Karpas-422 (cell line): ENCODE measurements at regions not wholly inside any gene's neighbourhood (a gene's known extent, or its start where the extent isn't known, plus 50 kb on each side); places are given as distances from the start of the nearest gene placed in this dataset.
"Not testable (repeated sequence)": the region's sequence is repeated elsewhere in the genome, so short reads cannot be mapped to it uniquely, and the experiment has no call there.

Experiments
- DNase-seq: peaks from one replicate; pipeline ENCODE4 v3.0.0-alpha.2; 2015
- H2AFZ ChIP-seq: fragments of 200-600 bp; sonication (generic); 2 replicates; pipeline ENCODE4 v1.6.1; 2014; ENCODE audit warnings: antibody characterized with exemption, low read length, mixed read lengths
- H3K27ac ChIP-seq: fragments of 200-600 bp; sonication (generic); 2 replicates; pipeline ENCODE4 v1.5.1; 2014; ENCODE audit warnings: mild to moderate bottlenecking, low read length, moderate library complexity
- H3K27me3 ChIP-seq: fragments of 200-600 bp; sonication (generic); 2 replicates; pipeline ENCODE4 v1.6.1; 2014; ENCODE audit warnings: low read length, mixed read lengths
- H3K36me3 ChIP-seq: fragments of 200-600 bp; sonication (generic); 2 replicates; pipeline ENCODE4 v1.6.1; 2014; ENCODE audit warnings: low read length, mixed read lengths; ENCODE audit not compliant: insufficient read depth
- H3K4me1 ChIP-seq: fragments of 200-600 bp; sonication (generic); 2 replicates; pipeline ENCODE4 v1.6.1; 2014; ENCODE audit warnings: mild to moderate bottlenecking, low read length, mixed read lengths
- H3K4me2 ChIP-seq: fragments of 200-600 bp; sonication (generic); 2 replicates; pipeline ENCODE4 v1.6.1; 2014; ENCODE audit warnings: low read length, low read depth, mild to moderate bottlenecking; ENCODE audit not compliant: poor library complexity, severe bottlenecking
- H3K4me3 ChIP-seq: fragments of 200-600 bp; sonication (generic); 2 replicates; pipeline ENCODE4 v1.5.1; 2014; ENCODE audit warnings: mild to moderate bottlenecking, antibody characterized with exemption, low read length, mixed read lengths
- H3K79me2 ChIP-seq: fragments of 200-600 bp; sonication (generic); 2 replicates; pipeline ENCODE4 v1.6.1; 2014; ENCODE audit warnings: mild to moderate bottlenecking, low read length, mixed read lengths
- H3K9ac ChIP-seq: fragments of 200-600 bp; sonication (generic); 2 replicates; pipeline ENCODE4 v1.6.0; 2014; ENCODE audit warnings: low read length
- H3K9me2 ChIP-seq: fragments of 200-600 bp; sonication (generic), shearing (Covaris generic); replicated peaks from 2 replicates; pipeline ENCODE4 v1.6.0; 2014; ENCODE audit warnings: mild to moderate bottlenecking, low read length, moderate library complexity; ENCODE audit not compliant: insufficient read depth
- H3K9me3 ChIP-seq: fragments of 300-700, 200-600 bp; sonication (generic); 2 replicates; pipeline ENCODE4 v1.6.1; 2014; ENCODE audit warnings: low read length, mixed read lengths
- H4K20me1 ChIP-seq: fragments of 200-600 bp; sonication (generic); 2 replicates; pipeline ENCODE4 v1.6.1; 2014; ENCODE audit warnings: mild to moderate bottlenecking, antibody characterized with exemption, low read length, low read depth; ENCODE audit not compliant: insufficient read depth

- Histone ChIP-seq H3K27ac (no peak overlapping the region), H3K9me2 (no peaks in the 10 kb centered on the region), H3K79me2 (no peaks in the 10 kb centered on the region), H3K36me3 (no peaks in the 10 kb centered on the region), H3K9me3 (no peaks in the 10 kb centered on the region), H3K9ac (no peak overlapping the region), H3K4me2 (no peak overlapping the region), H3K27me3 (no peaks in the 10 kb centered on the region), H2AFZ (no peak overlapping the region), H3K4me1 (no peaks in the 10 kb centered on the region), H3K4me3 (no peak overlapping the region), H4K20me1 (no peaks in the 10 kb centered on the region)
- DNase-seq: no peak
Measured at GRCh38 chr2:236833501-236834073, 252.1 kb upstream of the COPS8 start.

- no peak overlapping the region for H2AFZ ChIP-seq
- no peak overlapping the region for H3K9ac ChIP-seq
- H3K79me2 ChIP-seq: no peaks in the 10 kb centered on the region
- no peaks in the 10 kb centered on the region for H4K20me1 ChIP-seq
- no peaks in the 10 kb centered on the region for H3K27me3 ChIP-seq
- no peaks in the 10 kb centered on the region for H3K36me3 ChIP-seq
- no peaks in the 10 kb centered on the region for H3K4me1 ChIP-seq
- no peaks in the 10 kb centered on the region for H3K9me3 ChIP-seq
- no peak for DNase-seq
- no peak overlapping the region for H3K4me2 ChIP-seq
- no peak overlapping the region for H3K27ac ChIP-seq
- H3K9me2 ChIP-seq: no peaks in the 10 kb centered on the region
- no peak overlapping the region for H3K4me3 ChIP-seq
Measured at GRCh38 chr2:236834284-236834683, 251.4 kb upstream of the COPS8 start.

- Histone ChIP-seq H3K4me1 (no peaks in the 10 kb centered on the region), H3K4me3 (no peak overlapping the region), H3K27me3 (no peaks in the 10 kb centered on the region), H4K20me1 (no peaks in the 10 kb centered on the region), H3K4me2 (no peak overlapping the region), H3K9me3 (no peaks in the 10 kb centered on the region), H3K9me2 (no peaks in the 10 kb centered on the region), H3K36me3 (no peaks in the 10 kb centered on the region), H3K9ac (no peak overlapping the region), H2AFZ (no peak overlapping the region), H3K79me2 (no peaks in the 10 kb centered on the region), H3K27ac (no peak overlapping the region)
- DNase-seq: no peak
Measured at GRCh38 chr2:236835307-236836024, 250.2 kb upstream of the COPS8 start.

GRCh38 chr2:236836028-236836427 is 249.7 kb upstream of the COPS8 start:
- H3K27ac ChIP-seq, H3K4me3 ChIP-seq, H3K36me3 ChIP-seq, H3K4me2 ChIP-seq, H3K4me1 ChIP-seq, H3K9me2 ChIP-seq, H3K9ac ChIP-seq, DNase-seq, H3K27me3 ChIP-seq, H3K79me2 ChIP-seq, H2AFZ ChIP-seq, H3K9me3 ChIP-seq, H4K20me1 ChIP-seq: not testable (repeated sequence)

- no peaks in the 10 kb centered on the region for H3K36me3 ChIP-seq
- H3K9ac ChIP-seq: no peak overlapping the region
- H3K27ac ChIP-seq: no peak overlapping the region
- H3K79me2 ChIP-seq: no peaks in the 10 kb centered on the region
- H3K27me3 ChIP-seq: no peaks in the 10 kb centered on the region
- H3K4me1 ChIP-seq: no peaks in the 10 kb centered on the region
- H3K9me2 ChIP-seq: no peaks in the 10 kb centered on the region
- no peak overlapping the region for H3K4me3 ChIP-seq
- no peak overlapping the region for H2AFZ ChIP-seq
- no peaks in the 10 kb centered on the region for H4K20me1 ChIP-seq
- no peaks in the 10 kb centered on the region for H3K9me3 ChIP-seq
- DNase-seq: no peak
- H3K4me2 ChIP-seq: no peak overlapping the region
Measured at GRCh38 chr2:236840215-236840614, 245.5 kb upstream of the COPS8 start.

GRCh38 chr2:236840857-236841256 is 244.8 kb upstream of the COPS8 start:
- no peak overlapping the region for H2AFZ ChIP-seq
- H3K4me3 ChIP-seq: no peak overlapping the region
- H3K4me1 ChIP-seq: no peaks in the 10 kb centered on the region
- H3K27ac ChIP-seq: no peak overlapping the region
- no peaks in the 10 kb centered on the region for H3K36me3 ChIP-seq
- no peaks in the 10 kb centered on the region for H3K79me2 ChIP-seq
- no peak overlapping the region for H3K4me2 ChIP-seq
- H3K9ac ChIP-seq: no peak overlapping the region
- DNase-seq: no peak
- H4K20me1 ChIP-seq: no peaks in the 10 kb centered on the region
- no peaks in the 10 kb centered on the region for H3K9me2 ChIP-seq
- no peaks in the 10 kb centered on the region for H3K27me3 ChIP-seq
- no peaks in the 10 kb centered on the region for H3K9me3 ChIP-seq

- Histone ChIP-seq H3K27ac (no peak overlapping the region), H3K4me2 (no peak overlapping the region), H3K4me1 (no peaks in the 10 kb centered on the region), H4K20me1 (no peaks in the 10 kb centered on the region), H3K9ac (no peak overlapping the region), H3K9me2 (no peaks in the 10 kb centered on the region), H3K79me2 (no peaks in the 10 kb centered on the region), H3K4me3 (no peak overlapping the region), H3K9me3 (no peaks in the 10 kb centered on the region), H2AFZ (no peak overlapping the region), H3K36me3 (no peaks in the 10 kb centered on the region), H3K27me3 (no peaks in the 10 kb centered on the region)
- no peak for DNase-seq
Measured at GRCh38 chr2:236841389-236841788, 244.3 kb upstream of the COPS8 start.

GRCh38 chr2:236843161-236843968 is 242.3 kb upstream of the COPS8 start:
- no peaks in the 10 kb centered on the region for H3K9me3 ChIP-seq
- H3K4me1 ChIP-seq: no peaks in the 10 kb centered on the region
- no peak overlapping the region for H3K4me3 ChIP-seq
- H3K9me2 ChIP-seq: no peaks in the 10 kb centered on the region
- H3K36me3 ChIP-seq: no peaks in the 10 kb centered on the region
- no peak overlapping the region for H2AFZ ChIP-seq
- no peaks in the 10 kb centered on the region for H3K27me3 ChIP-seq
- no peaks in the 10 kb centered on the region for H3K79me2 ChIP-seq
- no peak overlapping the region for H3K4me2 ChIP-seq
- DNase-seq: no peak
- H3K9ac ChIP-seq: no peak overlapping the region
- no peak overlapping the region for H3K27ac ChIP-seq
- H4K20me1 ChIP-seq: no peaks in the 10 kb centered on the region
